ENCODE measurements at regions not wholly inside any gene's neighbourhood (a gene's known extent, or its start where the extent isn't known, plus 50 kb on each side); places are given as distances from the start of the nearest gene placed in this dataset.
"Not testable (repeated sequence)": the region's sequence is repeated elsewhere in the genome, so short reads cannot be mapped to it uniquely, and the experiment has no call there.

DNA sequence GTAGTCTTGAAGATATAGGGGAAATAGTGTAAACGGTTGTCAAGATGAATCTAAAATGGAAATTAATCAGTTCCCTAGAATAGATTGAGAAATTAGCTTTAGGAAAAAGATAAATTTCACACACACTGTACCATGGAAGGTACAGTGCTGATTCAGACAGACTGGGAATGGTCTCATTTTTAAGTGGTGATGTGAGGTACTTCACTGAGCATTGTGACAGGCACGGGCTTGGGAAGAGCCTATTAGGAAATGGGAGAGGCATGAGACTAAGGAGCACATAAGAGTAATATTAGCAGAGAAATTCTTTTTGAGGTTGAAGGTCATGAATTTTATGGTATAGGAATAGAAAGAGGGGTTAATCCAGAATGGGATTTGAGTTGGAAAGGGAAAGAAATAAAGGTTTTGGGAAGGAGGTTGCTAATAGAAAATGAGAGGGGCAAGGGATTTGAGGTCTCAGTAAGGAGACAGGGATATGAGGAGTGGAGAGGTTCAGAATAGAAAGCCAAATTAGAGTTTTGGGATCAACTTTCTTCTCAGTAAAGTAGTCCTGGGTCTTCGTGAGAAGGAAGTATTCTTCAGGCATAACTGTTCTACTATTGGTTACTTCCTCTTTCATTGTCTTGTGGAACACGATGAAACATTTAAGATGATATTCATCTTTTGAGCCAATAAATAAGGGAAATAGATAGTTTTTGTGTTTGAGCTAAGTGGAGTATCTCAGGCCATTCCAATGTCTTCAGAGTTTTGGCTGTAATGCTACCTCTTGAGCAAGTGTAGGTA, 115.0 kb upstream of the FBXO28 start:
- TF ChIP-seq, protein P1, sequence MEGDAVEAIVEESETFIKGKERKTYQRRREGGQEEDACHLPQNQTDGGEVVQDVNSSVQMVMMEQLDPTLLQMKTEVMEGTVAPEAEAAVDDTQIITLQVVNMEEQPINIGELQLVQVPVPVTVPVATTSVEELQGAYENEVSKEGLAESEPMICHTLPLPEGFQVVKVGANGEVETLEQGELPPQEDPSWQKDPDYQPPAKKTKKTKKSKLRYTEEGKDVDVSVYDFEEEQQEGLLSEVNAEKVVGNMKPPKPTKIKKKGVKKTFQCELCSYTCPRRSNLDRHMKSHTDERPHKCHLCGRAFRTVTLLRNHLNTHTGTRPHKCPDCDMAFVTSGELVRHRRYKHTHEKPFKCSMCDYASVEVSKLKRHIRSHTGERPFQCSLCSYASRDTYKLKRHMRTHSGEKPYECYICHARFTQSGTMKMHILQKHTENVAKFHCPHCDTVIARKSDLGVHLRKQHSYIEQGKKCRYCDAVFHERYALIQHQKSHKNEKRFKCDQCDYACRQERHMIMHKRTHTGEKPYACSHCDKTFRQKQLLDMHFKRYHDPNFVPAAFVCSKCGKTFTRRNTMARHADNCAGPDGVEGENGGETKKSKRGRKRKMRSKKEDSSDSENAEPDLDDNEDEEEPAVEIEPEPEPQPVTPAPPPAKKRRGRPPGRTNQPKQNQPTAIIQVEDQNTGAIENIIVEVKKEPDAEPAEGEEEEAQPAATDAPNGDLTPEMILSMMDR (conservative IDR thresholded peaks at IDR 0.05; ENCODE audit: low read depth, low read length) = not testable (repeated sequence)
- TF ChIP-seq EZH2 (IDR thresholded peaks at IDR 0.05; ENCODE audit: borderline replicate concordance, low read depth, low read length, poor library complexity, severe bottlenecking) = not testable (repeated sequence)
